MG63 (cell line): ENCODE measurements at regions not wholly inside any gene's neighbourhood (a gene's known extent, or its start where the extent isn't known, plus 50 kb on each side); places are given as distances from the start of the nearest gene placed in this dataset.

ENCODE experiments used
- DNase-seq: peaks from one replicate; pipeline ENCODE4 v3.0.0-alpha.2; 2020
- H3K27me3 ChIP-seq: fragments of 250-450 bp; sonication (Bioruptor Pico); 2 replicates; pipeline ENCODE4 v1.5.1; 2020; ENCODE audit warnings: mild to moderate bottlenecking, moderate library complexity
- H3K36me3 ChIP-seq: fragments of 250-450 bp; sonication (Bioruptor Pico); 2 replicates; pipeline ENCODE4 v1.5.1; 2020; ENCODE audit warnings: mild to moderate bottlenecking, moderate library complexity
- H3K4me3 ChIP-seq: fragments of 250-450 bp; sonication (Bioruptor Pico); 2 replicates; pipeline ENCODE4 v1.5.1; 2020; ENCODE audit warnings: mild to moderate bottlenecking, moderate library complexity
- H3K9me3 ChIP-seq: fragments of 250-450 bp; sonication (Bioruptor Pico); 2 replicates; pipeline ENCODE4 v1.5.1; 2020; ENCODE audit warnings: mild to moderate bottlenecking, moderate library complexity

DNA sequence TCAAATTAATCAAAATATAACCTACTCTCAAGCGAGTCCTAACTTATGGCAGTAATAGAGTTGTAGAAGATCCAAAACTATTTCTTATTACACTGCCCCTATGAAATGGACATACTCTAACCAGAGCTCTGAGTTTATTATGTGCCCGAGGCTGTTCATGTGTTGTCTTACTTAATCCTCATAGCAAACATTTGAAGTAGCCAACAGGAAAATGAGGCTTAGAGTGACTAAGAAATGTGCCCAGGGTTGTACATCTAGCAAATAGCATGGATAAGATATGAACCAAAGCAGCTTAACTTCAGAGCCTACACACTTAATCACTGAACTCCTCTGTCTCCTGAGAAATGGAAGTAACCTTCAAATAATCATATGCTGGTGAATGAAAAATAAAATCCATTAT is 1551.7 kb downstream of the MAT2B start:
- H3K27me3 ChIP-seq = no peaks in the 10 kb centered on the region
- no peak for DNase-seq

DNA sequence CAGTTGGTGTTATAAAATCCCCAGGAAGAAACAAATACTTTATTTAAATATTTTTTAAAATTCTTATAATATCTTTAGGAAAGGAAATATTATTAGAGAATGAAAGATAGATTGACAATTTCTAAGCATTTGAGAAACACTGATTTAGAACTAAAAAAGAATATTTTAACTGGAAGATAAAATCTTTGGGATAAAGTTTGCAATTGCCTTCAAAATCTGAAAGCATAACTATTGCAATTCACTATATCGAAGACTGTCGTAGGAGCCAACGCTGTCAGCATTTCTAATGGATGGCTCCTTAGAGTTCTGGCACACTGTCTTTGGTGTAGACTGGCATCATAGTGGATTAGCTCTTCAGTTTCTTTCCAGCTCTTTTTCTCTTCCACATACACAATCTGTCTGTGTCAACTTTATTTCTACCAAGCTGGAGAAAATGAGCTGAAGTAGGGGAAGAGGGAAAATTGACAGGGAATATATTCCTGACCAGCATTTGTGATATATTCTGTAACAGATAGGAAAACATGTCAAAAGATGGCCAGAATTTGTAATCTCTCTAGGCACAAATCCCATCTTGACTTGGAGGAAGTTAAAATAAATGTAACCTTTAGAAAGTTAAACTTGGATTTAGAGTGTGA is 1561.4 kb downstream of the MAT2B start:
- Histone ChIP-seq H3K4me3 (no peak overlapping the region), H3K9me3 (no peaks in the 10 kb centered on the region; the same call in 1 of the 2 replicates), H3K36me3 (no peaks in the 10 kb centered on the region), H3K27me3 (no peaks in the 10 kb centered on the region)
- no peak for DNase-seq

More for the DNA sequence above, 1551.7 kb downstream of the MAT2B start:
- H3K4me3 ChIP-seq = no peak overlapping the region
- H3K36me3 ChIP-seq = no peaks in the 10 kb centered on the region
- no peaks in the 10 kb centered on the region for H3K9me3 ChIP-seq

DNA sequence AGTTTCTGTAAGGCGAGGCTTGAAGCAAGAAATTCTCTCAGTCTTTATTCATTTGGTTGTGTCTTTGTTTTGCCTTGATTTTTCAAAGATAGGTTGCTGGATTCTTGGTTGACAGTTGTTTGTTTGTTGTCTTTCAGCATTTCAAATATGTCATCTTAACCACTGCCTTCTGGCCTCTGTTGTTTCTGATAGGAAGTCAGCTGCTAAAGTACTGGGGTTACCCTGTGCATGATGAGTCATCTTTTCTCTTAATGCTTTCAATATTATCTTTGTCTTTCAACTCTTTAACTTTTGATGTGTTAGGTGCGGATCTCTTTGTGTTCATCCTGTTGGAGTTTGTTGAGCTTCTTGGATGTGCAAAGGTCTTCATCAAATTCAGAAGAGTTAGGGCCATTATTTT is 1571.3 kb downstream of the MAT2B start:
- DNase-seq = no peak

DNA sequence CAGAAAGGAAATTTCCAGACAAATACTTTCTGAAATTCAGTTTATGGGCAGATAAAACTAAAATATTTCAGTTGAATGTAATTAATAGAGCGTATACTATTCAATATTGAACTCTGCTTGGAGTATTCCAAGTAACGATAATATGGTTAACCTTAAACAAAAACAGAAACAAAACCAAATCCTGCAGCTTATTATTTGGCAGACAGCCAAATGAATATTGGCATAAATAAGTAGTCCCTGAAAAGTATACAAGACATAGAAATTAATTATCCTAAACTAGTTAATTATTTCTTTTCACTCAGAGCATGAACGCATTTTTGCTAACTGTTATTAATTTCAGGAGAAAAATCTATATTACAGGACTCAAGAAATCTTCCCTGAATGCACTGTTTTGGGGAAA is 1574.0 kb downstream of the MAT2B start:
- DNase-seq = no peak
- H3K27me3 ChIP-seq = no peaks in the 10 kb centered on the region
- H3K4me3 ChIP-seq = no peak overlapping the region
- H3K36me3 ChIP-seq = no peaks in the 10 kb centered on the region
- H3K9me3 ChIP-seq = no peaks in the 10 kb centered on the region

More for the DNA sequence above, 1571.3 kb downstream of the MAT2B start:
- no peaks in the 10 kb centered on the region for H3K27me3 ChIP-seq
- H3K36me3 ChIP-seq = no peaks in the 10 kb centered on the region
- H3K4me3 ChIP-seq = no peak overlapping the region
- H3K9me3 ChIP-seq = no peaks in the 10 kb centered on the region

- no peaks in the 10 kb centered on the region for H3K36me3 ChIP-seq
These were observed 1578.0 kb downstream of the MAT2B start for GRCh38 chr5:165083394-165083793.

GRCh38 chr5:165086465-165086864 is 1581.0 kb downstream of the MAT2B start:
- Histone ChIP-seq H3K27me3 (no peaks in the 10 kb centered on the region), H3K4me3 (no peak overlapping the region), H3K9me3 (no peaks in the 10 kb centered on the region), H3K36me3 (no peaks in the 10 kb centered on the region)
- DNase-seq = no peak

More at GRCh38 chr5:165083394-165083793, 1578.0 kb downstream of the MAT2B start:
- H3K4me3 ChIP-seq = no peak overlapping the region
- no peak for DNase-seq
- no peaks in the 10 kb centered on the region for H3K9me3 ChIP-seq
- H3K27me3 ChIP-seq = no peaks in the 10 kb centered on the region

- DNase-seq = no peak
- H3K36me3 ChIP-seq = no peaks in the 10 kb centered on the region; the same call in 1 of the 2 replicates
- no peaks in the 10 kb centered on the region for H3K9me3 ChIP-seq
- H3K4me3 ChIP-seq = no peak overlapping the region
- no peaks in the 10 kb centered on the region for H3K27me3 ChIP-seq
These were observed 1589.4 kb downstream of the MAT2B start for GRCh38 chr5:165094782-165095181.

- no peak for DNase-seq
- H3K36me3 ChIP-seq = no peaks in the 10 kb centered on the region; the same call in 1 of the 2 replicates
- H3K9me3 ChIP-seq = no peaks in the 10 kb centered on the region
- no peak overlapping the region for H3K4me3 ChIP-seq
- H3K27me3 ChIP-seq = no peaks in the 10 kb centered on the region
These were observed 1596.3 kb downstream of the MAT2B start for GRCh38 chr5:165101709-165102108.

DNA sequence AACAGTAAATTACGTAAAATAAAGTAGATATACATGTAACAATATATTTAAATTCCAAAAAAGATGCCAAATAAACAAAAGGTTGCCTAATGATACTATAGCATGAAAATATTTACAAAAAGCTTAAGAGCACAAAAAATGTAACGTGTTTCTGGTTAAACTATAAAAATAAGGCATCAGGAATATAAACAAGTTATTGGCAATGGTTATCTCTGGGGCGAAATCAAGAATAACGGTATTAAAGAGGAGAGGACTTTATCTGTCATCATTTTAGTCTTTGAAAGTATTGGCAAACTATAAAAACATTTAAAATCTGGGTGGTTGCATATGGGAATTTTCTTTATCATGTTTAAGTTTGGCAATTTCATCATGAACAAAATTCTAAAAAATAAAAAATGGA is 1599.2 kb downstream of the MAT2B start:
- no peaks in the 10 kb centered on the region for H3K27me3 ChIP-seq
- H3K36me3 ChIP-seq = no peaks in the 10 kb centered on the region
- H3K9me3 ChIP-seq = no peaks in the 10 kb centered on the region
- no peak overlapping the region for H3K4me3 ChIP-seq
- no peak for DNase-seq

DNA sequence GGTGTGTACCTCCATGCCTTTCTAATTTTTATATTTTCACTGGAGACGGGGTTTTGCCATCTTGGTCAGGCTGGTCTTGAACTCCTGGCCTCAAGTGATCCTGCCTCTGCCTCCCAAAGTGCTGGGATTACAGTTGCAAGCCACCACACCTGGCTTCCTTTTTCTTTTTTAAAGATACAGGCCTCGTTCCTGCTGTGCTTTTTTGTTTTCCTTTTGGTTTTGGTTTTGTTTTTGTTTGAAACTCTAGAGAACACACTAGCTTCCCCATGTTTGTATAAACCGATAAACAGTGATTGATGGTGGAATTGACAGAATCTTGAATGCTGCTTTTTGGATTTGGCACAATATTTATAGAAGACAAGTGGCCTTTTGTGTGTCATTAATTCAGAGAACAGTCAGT is 1603.4 kb downstream of the MAT2B start:
- Histone ChIP-seq H3K27me3 (no peaks in the 10 kb centered on the region), H3K9me3 (no peaks in the 10 kb centered on the region), H3K4me3 (no peak overlapping the region), H3K36me3 (no peaks in the 10 kb centered on the region)
- no peak for DNase-seq

DNA sequence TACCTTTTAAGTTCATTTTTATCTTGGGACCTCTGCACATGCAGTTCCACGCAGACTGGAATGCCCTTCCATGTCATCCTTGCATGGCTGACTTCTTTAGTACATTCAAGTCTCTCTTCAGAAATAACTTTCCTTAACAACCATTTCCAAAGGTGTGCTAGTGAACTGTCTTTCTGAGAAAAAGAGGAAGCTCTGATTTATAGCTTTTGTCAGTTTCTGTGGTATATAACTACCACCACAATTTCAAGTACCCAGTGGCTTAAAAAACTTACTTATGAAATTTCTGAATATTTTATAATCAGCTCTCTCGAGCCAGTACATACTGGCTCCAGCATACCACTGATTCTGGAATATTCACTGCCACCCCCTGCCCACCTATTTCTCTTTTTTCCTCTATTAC is 1613.8 kb downstream of the MAT2B start:
- Histone ChIP-seq H3K36me3 (no peaks in the 10 kb centered on the region), H3K27me3 (no peaks in the 10 kb centered on the region), H3K4me3 (no peak overlapping the region), H3K9me3 (no peaks in the 10 kb centered on the region)
- DNase-seq = no peak

- no peaks in the 10 kb centered on the region for H3K27me3 ChIP-seq
- H3K4me3 ChIP-seq = no peak overlapping the region
- no peaks in the 10 kb centered on the region for H3K9me3 ChIP-seq
- H3K36me3 ChIP-seq = no peaks in the 10 kb centered on the region
- DNase-seq = no peak
These were observed 1621.2 kb downstream of the MAT2B start for GRCh38 chr5:165126598-165126997.

GRCh38 chr5:165127941-165128340 is 1622.5 kb downstream of the MAT2B start:
- H3K9me3 ChIP-seq = no peaks in the 10 kb centered on the region
- no peaks in the 10 kb centered on the region for H3K27me3 ChIP-seq
- DNase-seq = no peak
- H3K36me3 ChIP-seq = no peaks in the 10 kb centered on the region
- H3K4me3 ChIP-seq = no peak overlapping the region

DNA sequence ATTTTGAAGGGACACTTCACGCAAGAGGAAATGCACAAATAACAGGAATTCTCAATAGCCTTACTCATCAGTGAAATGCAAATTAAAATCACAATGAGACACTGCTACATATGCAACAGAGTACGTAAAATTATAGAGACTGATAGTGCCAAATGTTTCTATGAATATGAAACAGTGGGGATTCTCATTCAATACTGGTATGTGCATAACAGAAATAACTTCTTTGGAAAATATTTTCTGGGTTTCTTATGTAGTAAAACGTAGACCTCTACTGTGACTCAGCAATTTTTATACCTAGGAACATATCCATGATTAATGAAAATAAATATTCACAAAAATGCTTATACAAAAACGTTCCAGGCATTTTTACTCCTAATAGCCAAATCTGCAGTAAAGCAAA is 1625.2 kb downstream of the MAT2B start:
- H3K27me3 ChIP-seq = no peaks in the 10 kb centered on the region
- no peaks in the 10 kb centered on the region for H3K36me3 ChIP-seq
- no peak overlapping the region for H3K4me3 ChIP-seq
- DNase-seq = no peak
- no peaks in the 10 kb centered on the region for H3K9me3 ChIP-seq

- Histone ChIP-seq H3K36me3 (no peaks in the 10 kb centered on the region), H3K9me3 (no peaks in the 10 kb centered on the region), H3K27me3 (no peaks in the 10 kb centered on the region), H3K4me3 (no peak overlapping the region)
- no peak for DNase-seq
These were observed 1628.7 kb downstream of the MAT2B start for GRCh38 chr5:165134155-165134554.

DNA sequence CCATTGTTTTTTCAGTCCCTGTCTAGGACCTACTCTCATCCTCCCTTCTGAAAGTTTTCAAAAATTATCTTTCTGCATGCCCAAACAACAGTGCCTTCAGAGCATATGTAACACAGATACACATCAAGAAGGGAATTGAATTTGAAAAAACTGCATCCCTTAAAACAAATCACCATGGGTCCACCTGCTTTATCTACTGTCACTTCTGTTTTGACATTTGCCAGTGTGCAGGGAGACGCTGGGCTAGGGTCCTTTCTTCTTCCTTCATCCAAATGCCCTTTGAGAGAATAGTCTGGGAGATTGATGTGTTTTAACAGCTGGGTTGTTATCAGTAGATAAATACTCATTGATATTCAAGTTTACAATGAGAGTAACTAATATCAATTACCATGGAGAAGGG is 1630.1 kb downstream of the MAT2B start:
- Histone ChIP-seq H3K9me3 (no peaks in the 10 kb centered on the region), H3K27me3 (no peaks in the 10 kb centered on the region), H3K36me3 (no peaks in the 10 kb centered on the region), H3K4me3 (no peak overlapping the region)
- DNase-seq = no peak

GRCh38 chr5:165137701-165138100 is 1632.3 kb downstream of the MAT2B start:
- Histone ChIP-seq H3K36me3 (no peaks in the 10 kb centered on the region), H3K4me3 (no peak overlapping the region), H3K27me3 (no peaks in the 10 kb centered on the region), H3K9me3 (no peaks in the 10 kb centered on the region)
- DNase-seq = no peak

DNA sequence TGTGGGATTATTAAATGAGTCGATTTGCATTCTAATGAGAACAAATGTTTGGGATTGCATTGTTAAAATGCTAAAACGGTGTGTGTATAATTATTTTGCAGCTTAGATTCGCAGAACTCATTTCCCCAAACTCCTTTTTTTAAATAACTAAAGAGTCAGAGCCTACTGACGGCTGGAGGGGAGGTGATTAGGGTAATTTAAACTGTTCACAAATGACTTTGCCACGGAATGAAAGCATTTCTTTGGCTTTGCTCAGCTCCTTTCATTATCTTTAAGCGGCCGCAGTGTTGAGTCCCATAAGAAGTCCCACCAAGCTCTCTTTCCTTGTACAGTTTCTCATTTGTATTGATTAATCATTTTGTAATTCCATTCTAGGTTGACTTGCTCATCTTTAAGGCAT is 1632.8 kb downstream of the MAT2B start:
- Histone ChIP-seq H3K27me3 (no peaks in the 10 kb centered on the region), H3K4me3 (no peak overlapping the region), H3K9me3 (no peaks in the 10 kb centered on the region), H3K36me3 (no peaks in the 10 kb centered on the region)
- no peak for DNase-seq

DNA sequence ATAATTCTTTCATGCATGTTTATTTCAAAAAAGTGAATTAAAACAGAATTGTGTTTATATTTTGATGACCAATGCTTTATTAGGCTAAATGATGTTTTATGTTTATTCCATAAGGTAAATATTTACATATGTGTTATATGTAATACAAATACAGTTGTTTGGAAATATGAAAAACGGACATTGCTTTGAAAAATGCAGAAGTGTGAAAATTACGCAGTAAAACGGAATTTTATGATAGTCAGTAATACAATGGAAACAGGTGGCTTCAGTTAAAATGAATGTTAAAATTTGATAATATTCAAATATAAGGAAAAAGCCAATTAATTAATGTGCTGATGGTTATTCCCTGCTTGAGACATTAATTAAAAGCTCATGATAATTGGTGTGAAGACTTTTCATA is 1633.8 kb downstream of the MAT2B start:
- Histone ChIP-seq H3K9me3 (no peaks in the 10 kb centered on the region), H3K36me3 (no peaks in the 10 kb centered on the region), H3K27me3 (no peaks in the 10 kb centered on the region), H3K4me3 (no peak overlapping the region)
- DNase-seq = no peak
